Gastrocnemius medialis (tissue), 4 donors: ENCODE measurements at regions not wholly inside any gene's neighbourhood (a gene's known extent, or its start where the extent isn't known, plus 50 kb on each side); places are given as distances from the start of the nearest gene placed in this dataset.

ENCODE experiments used
- CTCF ChIP-seq, 5 experiments: fragments of 450-650 bp in 3 of 5; fragments of 200-600 bp in 2 of 5; sonication (generic) in 2 of 5; IDR thresholded peaks in 4 of 5; conservative IDR thresholded peaks in 1 of 5; 1 replicate in 4 of 5; 2 replicates in 1 of 5; pipeline ENCODE4 v1.5.1; 2016 to 2019; ENCODE audit warnings: antibody characterized with exemption in 5 of 5, mild to moderate bottlenecking in 3 of 5, moderate library complexity in 3 of 5
- POLR2A ChIP-seq, 2 donors: fragments of 450-650 bp; IDR thresholded peaks; one replicate each; pipeline ENCODE4 v1.6.1; 2017; ENCODE audit warnings: antibody characterized with exemption in 2 of 2, mild to moderate bottlenecking in 2 of 2, moderate library complexity in 2 of 2

GRCh38 chr3:162547321-162547720 is 1050.7 kb downstream of the OTOL1 start:
- TF ChIP-seq CTCF (IDR thresholded peaks at IDR 0.05 in 4 of 5, conservative IDR thresholded peaks at IDR 0.05 in 1 of 5) (no peak), POLR2A (IDR thresholded peaks at IDR 0.05) (no peak)
